IPS DF 6.9 (cell line): ENCODE measurements at regions not wholly inside any gene's neighbourhood (a gene's known extent, or its start where the extent isn't known, plus 50 kb on each side); places are given as distances from the start of the nearest gene placed in this dataset.

ENCODE experiments used
- DNase-seq: peaks from one replicate; pipeline ENCODE4 v3.0.0-alpha.2; 2013; ENCODE audit warnings: low read depth, low spot score
- H3K27ac ChIP-seq: one replicate; pipeline ENCODE4 v1.5.1; 2013; ENCODE audit warnings: low read length, control low read depth
- H3K27me3 ChIP-seq: 2 replicates; pipeline ENCODE4 v1.6.1; 2013; ENCODE audit warnings: mild to moderate bottlenecking, low read length; ENCODE audit not compliant: control insufficient read depth, insufficient read depth
- H3K36me3 ChIP-seq: 2 replicates; pipeline ENCODE4 v1.6.1; 2013; ENCODE audit warnings: low read length; ENCODE audit not compliant: control insufficient read depth, insufficient read depth
- H3K4me1 ChIP-seq: 2 replicates; pipeline ENCODE4 v1.6.1; 2013; ENCODE audit warnings: low read length; ENCODE audit not compliant: control insufficient read depth, insufficient read depth
- H3K4me3 ChIP-seq: 2 replicates; pipeline ENCODE4 v1.5.1; 2013; ENCODE audit warnings: mild to moderate bottlenecking, low read length
- H3K9me3 ChIP-seq: 2 replicates; pipeline ENCODE4 v1.6.1; 2013; ENCODE audit warnings: low read length, inconsistent platforms; ENCODE audit not compliant: control insufficient read depth, insufficient read depth
- WGBS: extraction: QIAGEN DNeasy Blood & Tissue Kit; methylation state at CpG from one replicate; pipeline ENCODE4 v1.1.7; 2013; ENCODE audit warnings: mixed read lengths, missing lambda C conversion rate; ENCODE audit not compliant: insufficient read length, insufficient coverage; 5-methylcytosine and 5-hydroxymethylcytosine counted together

- Histone ChIP-seq H3K27me3 (no peaks in the 10 kb centered on the region), H3K27ac (no peak overlapping the region), H3K4me3 (no peak overlapping the region), H3K9me3 (no peaks in the 10 kb centered on the region), H3K4me1 (no peaks in the 10 kb centered on the region; the same call in 1 of the 2 replicates), H3K36me3 (no peaks in the 10 kb centered on the region)
- WGBS = no CpG with 5 or more reads among the region's 3 CpGs
- peak; percentile 2 for DNase-seq
Measured at GRCh38 chr5:60323596-60323995, 376.4 kb downstream of the DEPDC1B start.

GRCh38 chr5:60312098-60312497 lies 387.9 kb downstream of the DEPDC1B start:
- no peaks in the 10 kb centered on the region; the same call in 1 of the 2 replicates for H3K4me1 ChIP-seq
- no peak for DNase-seq
- no peak overlapping the region for H3K4me3 ChIP-seq
- H3K9me3 ChIP-seq = no peaks in the 10 kb centered on the region
- H3K36me3 ChIP-seq = no peaks in the 10 kb centered on the region
- no CpG with 5 or more reads among the region's 2 CpGs for WGBS
- no peak overlapping the region for H3K27ac ChIP-seq
- H3K27me3 ChIP-seq = no peaks in the 10 kb centered on the region

GRCh38 chr5:60299944-60300343 lies 400.0 kb downstream of the DEPDC1B start:
- Histone ChIP-seq H3K4me1 (no peaks in the 10 kb centered on the region), H3K27me3 (no peaks in the 10 kb centered on the region), H3K9me3 (no peaks in the 10 kb centered on the region), H3K4me3 (no peak overlapping the region), H3K27ac (no peak overlapping the region), H3K36me3 (no peaks in the 10 kb centered on the region)
- no CpG with 5 or more reads among the region's 2 CpGs for WGBS
- DNase-seq = no peak

DNA sequence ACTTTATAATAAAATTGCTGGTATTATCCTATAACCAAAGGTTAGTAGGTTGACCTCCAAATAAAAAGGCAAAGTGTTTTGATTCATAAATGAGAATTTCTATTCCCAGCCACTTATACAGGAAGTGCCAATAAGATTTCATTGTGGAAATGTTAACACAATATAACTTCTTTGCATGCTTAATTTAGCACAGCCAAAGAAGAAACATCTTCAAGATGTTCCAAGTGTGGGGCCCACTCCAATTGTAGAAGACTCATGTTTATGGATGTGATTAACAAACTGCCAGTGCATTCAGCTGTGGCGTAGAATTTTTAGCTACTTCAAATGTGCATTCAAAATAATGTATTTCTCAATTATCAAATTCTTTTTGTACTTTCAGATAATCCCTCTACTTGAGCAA lies 402.3 kb downstream of the DEPDC1B start:
- WGBS = no CpG with 5 or more reads among the region's 1 CpG
- no peaks in the 10 kb centered on the region for H3K4me1 ChIP-seq
- no peaks in the 10 kb centered on the region for H3K27me3 ChIP-seq
- H3K4me3 ChIP-seq = no peak overlapping the region
- no peak for DNase-seq
- no peaks in the 10 kb centered on the region for H3K9me3 ChIP-seq
- H3K27ac ChIP-seq = no peak overlapping the region
- no peaks in the 10 kb centered on the region for H3K36me3 ChIP-seq

GRCh38 chr5:60295423-60295822 lies 401.9 kb upstream of the PDE4D start:
- Histone ChIP-seq H3K4me3 (no peak overlapping the region), H3K27me3 (no peaks in the 10 kb centered on the region), H3K27ac (no peak overlapping the region), H3K4me1 (no peaks in the 10 kb centered on the region), H3K9me3 (no peaks in the 10 kb centered on the region), H3K36me3 (no peaks in the 10 kb centered on the region)
- WGBS = no CpG with 5 or more reads among the region's 2 CpGs
- peak; percentile 13 for DNase-seq

- H3K36me3 ChIP-seq = no peaks in the 10 kb centered on the region
- H3K4me3 ChIP-seq = no peak overlapping the region
- H3K4me1 ChIP-seq = no peaks in the 10 kb centered on the region
- no CpG with 5 or more reads among the region's 2 CpGs for WGBS
- no peaks in the 10 kb centered on the region for H3K27me3 ChIP-seq
- no peak for DNase-seq
- no peaks in the 10 kb centered on the region for H3K9me3 ChIP-seq
- no peak overlapping the region for H3K27ac ChIP-seq
Measured at GRCh38 chr5:60293518-60293917, 400.0 kb upstream of the PDE4D start.

- Histone ChIP-seq H3K27me3 (no peaks in the 10 kb centered on the region), H3K9me3 (no peaks in the 10 kb centered on the region), H3K27ac (no peak overlapping the region), H3K4me3 (no peak overlapping the region), H3K4me1 (no peaks in the 10 kb centered on the region), H3K36me3 (no peaks in the 10 kb centered on the region)
- WGBS = no CpG with 5 or more reads among the region's 5 CpGs
- DNase-seq = peak; percentile 55
Measured at GRCh38 chr5:60287174-60287771, 393.7 kb upstream of the PDE4D start.

GRCh38 chr5:60285910-60286309 lies 392.4 kb upstream of the PDE4D start:
- H3K4me3 ChIP-seq = no peak overlapping the region
- no peaks in the 10 kb centered on the region for H3K4me1 ChIP-seq
- H3K27ac ChIP-seq = no peak overlapping the region
- no peak for DNase-seq
- no peaks in the 10 kb centered on the region for H3K36me3 ChIP-seq
- no peaks in the 10 kb centered on the region for H3K27me3 ChIP-seq
- no CpG with 5 or more reads among the region's 5 CpGs for whole genome bisulfite sequencing
- no peaks in the 10 kb centered on the region for H3K9me3 ChIP-seq

- no peak overlapping the region for H3K4me3 ChIP-seq
- H3K4me1 ChIP-seq = no peaks in the 10 kb centered on the region
- H3K36me3 ChIP-seq = no peaks in the 10 kb centered on the region
- no peaks in the 10 kb centered on the region for H3K27me3 ChIP-seq
- H3K9me3 ChIP-seq = no peaks in the 10 kb centered on the region
- no peak overlapping the region for H3K27ac ChIP-seq
- DNase-seq = no peak
- WGBS = 100% methylated on average over 1 of the region's 4 CpGs
Measured at GRCh38 chr5:60280943-60281342, 387.4 kb upstream of the PDE4D start.

DNA sequence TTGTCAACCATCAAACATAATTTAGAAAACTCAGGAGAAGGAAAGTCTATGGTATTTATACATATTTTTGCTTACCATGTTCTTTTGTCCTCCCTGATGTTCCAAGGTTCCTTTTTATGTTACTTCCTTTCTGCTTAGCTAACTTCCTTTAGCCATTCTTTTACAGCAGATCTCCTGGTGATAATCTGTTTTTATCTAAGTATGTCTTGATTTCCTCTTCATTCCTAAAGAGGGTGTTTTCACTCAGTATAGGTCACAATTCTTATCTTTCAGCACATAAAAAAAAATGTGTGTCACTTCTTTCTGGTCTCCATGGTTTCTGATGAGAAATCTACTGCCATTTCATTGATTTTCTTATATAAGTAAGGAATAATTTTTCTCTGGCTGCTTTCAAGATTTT lies 384.4 kb upstream of the PDE4D start:
- Histone ChIP-seq H3K27me3 (no peaks in the 10 kb centered on the region), H3K36me3 (no peaks in the 10 kb centered on the region), H3K27ac (no peak overlapping the region), H3K4me1 (no peaks in the 10 kb centered on the region), H3K9me3 (no peaks in the 10 kb centered on the region), H3K4me3 (no peak overlapping the region)
- no peak for DNase-seq

- no peak overlapping the region for H3K27ac ChIP-seq
- H3K4me3 ChIP-seq = no peak overlapping the region
- no peaks in the 10 kb centered on the region for H3K4me1 ChIP-seq
- H3K36me3 ChIP-seq = no peaks in the 10 kb centered on the region
- H3K27me3 ChIP-seq = no peaks in the 10 kb centered on the region
- H3K9me3 ChIP-seq = no peaks in the 10 kb centered on the region
- no peak for DNase-seq
Measured at GRCh38 chr5:60274747-60275146, 381.2 kb upstream of the PDE4D start.
